ENCODE measurements at regions not wholly inside any gene's neighbourhood (a gene's known extent, or its start where the extent isn't known, plus 50 kb on each side); places are given as distances from the start of the nearest gene placed in this dataset.

- no peak overlapping the region for H3K4me2 ChIP-seq (ENCODE audit: low read depth, low read length)
- ATAC-seq (no peak), FAIRE-seq (no peak), DNase-seq (ENCODE audit: low spot score) (no peak)
- H3K9ac ChIP-seq (ENCODE audit: insufficient read depth, low read depth, low read length): no peak overlapping the region
- no peaks in the 10 kb centered on the region for H3K27me3 ChIP-seq (ENCODE audit: control insufficient read depth in 1 of 2, insufficient read depth in 2 of 2, low read length in 2 of 2)
- ChIA-PET CTCF (ENCODE audit: low intra/inter-chr PET ratio, low total read pairs) (no interaction called here), POLR2A (no interaction called here)
- no peaks in the 10 kb centered on the region for H3K9me3 ChIP-seq (ENCODE audit: low read length)
- intact Hi-C loops (cut with micrococcal nuclease; ENCODE audit: unreplicated experiment): no loop called here
- H4K20me1 ChIP-seq (ENCODE audit: insufficient read depth, low read length): no peaks in the 10 kb centered on the region
- H2AFZ ChIP-seq (ENCODE audit: low read length): no peak overlapping the region
- 0% methylated on average over 4 of the region's 4 CpGs for WGBS (ENCODE audit: low lambda C conversion rate)
- no peaks in the 10 kb centered on the region for H3K36me3 ChIP-seq (replicated peaks in 1 of 2; ENCODE audit: control insufficient read depth in 1 of 2, insufficient read depth in 2 of 2, low read length in 2 of 2)
- H3K79me2 ChIP-seq (ENCODE audit: insufficient read depth, low read length): no peaks in the 10 kb centered on the region
- in situ Hi-C loops (cut with HindIII; ENCODE audit: extremely low pct_ligation_motif_present, low pct_unique_long_range_greater_than_20kb): no loop called here
- H3K27ac ChIP-seq (ENCODE audit: extremely low read length, insufficient read depth, low read length): no peak overlapping the region
- H3K4me1 ChIP-seq (ENCODE audit: insufficient read depth, low read length): no peaks in the 10 kb centered on the region
- no peak overlapping the region for H3K4me3 ChIP-seq (replicated peaks in 1 of 3; ENCODE audit: insufficient read depth in 1 of 3, low read depth in 2 of 3, low read length in 3 of 3)
- no TSS peak for BruUV-seq (replicated peaks)
- TF ChIP-seq PRDM15 (CRISPR knock-in tag; IDR thresholded peaks at IDR 0.05) (no peak), ZNF609 (CRISPR knock-in tag; IDR thresholded peaks at IDR 0.05; ENCODE audit: borderline replicate concordance) (no peak), SP5 (CRISPR knock-in tag; IDR thresholded peaks at IDR 0.05; ENCODE audit: borderline replicate concordance, low read depth) (no peak), ZBTB10 (CRISPR knock-in tag; IDR thresholded peaks at IDR 0.05; ENCODE audit: borderline replicate concordance) (no peak), ZNF335 (CRISPR knock-in tag; IDR thresholded peaks at IDR 0.05) (no peak), ZFP37 (CRISPR knock-in tag; IDR thresholded peaks at IDR 0.05; ENCODE audit: borderline replicate concordance) (no peak), SRSF1 (optimal IDR thresholded peaks at IDR 0.05; ENCODE audit: low read depth, low read length) (no peak), THYN1 (CRISPR knock-in tag; IDR thresholded peaks at IDR 0.05; ENCODE audit: borderline replicate concordance, low read depth) (no peak), FOSL1 (CRISPR knock-in tag; IDR thresholded peaks at IDR 0.05; ENCODE audit: borderline replicate concordance) (no peak), TAF15 (IDR thresholded peaks at IDR 0.05; ENCODE audit: low read depth, low read length, poor library complexity, severe bottlenecking) (no peak), MED8 (CRISPR knock-in tag; IDR thresholded peaks at IDR 0.05; ENCODE audit: insufficient replicate concordance) (no peak), SALL1 (CRISPR knock-in tag; IDR thresholded peaks at IDR 0.05) (no peak), RBFOX2 (IDR thresholded peaks at IDR 0.05; ENCODE audit: low read depth, low read length) (no peak), ZBTB20 (CRISPR knock-in tag; IDR thresholded peaks at IDR 0.05; ENCODE audit: borderline replicate concordance, low read depth) (no peak)
Measured at GRCh38 chr6:119801056-119801455, 451.5 kb upstream of the MAN1A1 start.
